Stimulated activated CD8-positive, alpha-beta memory T cell treated with anti-CD3 and anti-CD28 coated beads, Interleukin-7, amount 100 ng/mL, for 48 hours (primary cell): ENCODE measurements at regions not wholly inside any gene's neighbourhood (a gene's known extent, or its start where the extent isn't known, plus 50 kb on each side); places are given as distances from the start of the nearest gene placed in this dataset.
"Not testable (repeated sequence)": the region's sequence is repeated elsewhere in the genome, so short reads cannot be mapped to it uniquely, and the experiment has no call there.

Experiments used
- DNase-seq, 2 donors: peaks; one replicate each; pipeline ENCODE4 v3.0.0-alpha.2; 2020; ENCODE audit warnings: low read depth in 1 of 2; ENCODE audit errors: extremely low read depth in 1 of 2

DNA sequence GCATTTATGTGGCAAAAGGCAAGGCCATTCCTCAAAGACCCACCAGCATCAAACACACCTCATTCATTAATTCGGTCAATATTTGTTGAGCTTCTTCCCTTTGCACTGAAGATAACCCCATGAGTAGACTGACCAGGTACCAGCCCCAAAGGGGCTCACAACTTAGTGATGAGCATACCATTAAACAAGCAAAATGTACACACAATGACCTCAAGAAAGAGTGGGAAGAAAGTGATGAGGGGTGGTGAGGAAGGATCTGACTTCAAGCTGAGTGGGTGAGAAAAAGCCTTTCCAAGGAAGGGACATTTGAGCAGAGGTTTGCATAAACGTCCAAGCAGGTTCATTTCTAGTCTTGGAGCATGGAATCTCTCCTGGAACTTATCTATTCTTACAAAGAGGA lies 562.5 kb downstream of the TOX3 start:
- no peak for DNase-seq

DNA sequence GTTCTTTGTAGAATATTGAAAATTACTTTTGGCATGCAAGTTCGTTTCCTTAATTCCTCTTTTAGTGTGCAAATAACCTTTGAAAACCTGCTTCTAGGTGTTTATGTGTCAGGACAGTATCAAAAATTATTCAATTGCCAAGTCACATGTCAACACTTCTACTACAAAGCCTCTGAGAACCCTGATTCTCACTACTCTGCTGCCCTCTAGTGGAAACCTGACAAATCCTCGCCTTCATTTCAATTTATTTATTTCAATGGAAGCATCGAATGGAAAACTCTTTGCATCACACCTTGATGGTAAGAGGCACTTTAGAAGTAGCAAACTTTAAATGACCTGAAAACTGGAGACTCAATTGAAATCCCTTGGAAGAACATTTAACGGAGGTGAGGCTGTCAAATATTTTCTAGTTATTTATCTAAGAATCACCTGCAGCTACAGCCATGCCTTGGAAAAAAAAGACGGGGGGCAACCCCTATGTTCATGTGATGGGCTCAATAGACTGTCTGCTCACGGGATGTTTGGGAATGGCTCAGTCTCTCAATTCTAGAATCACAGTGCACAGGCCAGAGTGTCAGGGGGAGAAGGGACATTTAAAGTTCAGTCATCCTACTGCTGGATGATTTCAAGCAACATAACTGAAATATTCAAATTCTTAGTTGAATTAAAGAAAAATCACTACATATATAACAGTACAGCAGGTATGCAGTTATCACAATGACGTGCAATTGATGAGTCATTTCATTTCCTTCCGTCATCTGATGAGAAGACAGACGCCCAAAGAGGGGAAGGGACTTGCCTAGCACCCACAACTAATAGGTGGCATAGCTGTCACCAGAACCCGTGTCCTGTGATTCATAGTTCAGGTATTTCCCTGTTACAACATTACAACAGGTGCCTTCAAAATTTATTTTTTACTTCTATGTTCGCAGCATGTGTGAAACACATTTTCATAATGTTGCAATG lies 563.9 kb downstream of the TOX3 start:
- DNase-seq, result peak in 1 of 2 donors; percentile 3

DNA sequence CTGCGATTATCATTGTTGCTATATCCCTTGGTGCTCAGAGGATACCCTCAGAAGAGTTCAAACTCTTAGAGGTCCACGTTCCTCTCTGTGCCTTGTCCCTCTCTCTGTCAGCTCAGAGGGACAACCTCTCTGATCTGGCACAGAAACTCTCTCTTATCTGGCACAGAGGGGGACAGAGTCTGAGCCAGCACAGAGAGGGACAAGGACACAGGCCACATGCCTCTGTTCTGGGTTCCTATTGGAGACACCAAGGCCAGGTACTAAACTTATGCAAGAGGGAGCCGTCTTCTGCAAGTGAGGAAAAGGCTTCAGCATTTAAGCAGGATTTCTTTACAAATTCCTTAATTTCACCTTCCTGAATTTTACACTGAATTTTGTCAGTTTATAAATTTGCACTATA lies 565.2 kb downstream of the TOX3 start:
- DNase-seq, result no peak

DNA sequence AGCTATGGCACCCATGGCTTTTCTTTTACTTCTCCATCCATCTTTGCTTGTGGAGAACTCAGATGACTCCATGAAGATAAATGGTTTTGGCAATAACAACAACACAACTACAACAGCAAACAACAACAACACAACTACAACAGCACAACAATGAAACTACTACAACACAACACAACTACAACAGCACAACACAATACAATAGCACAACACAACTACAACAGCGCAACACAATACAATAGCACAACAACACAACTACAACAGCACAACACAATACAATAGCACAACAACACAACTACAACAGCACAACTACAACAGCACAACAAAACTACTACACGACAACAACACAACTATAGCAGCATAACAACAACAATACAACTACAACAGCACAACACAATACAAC lies 569.4 kb downstream of the TOX3 start:
- not testable (repeated sequence) for DNase-seq

DNA sequence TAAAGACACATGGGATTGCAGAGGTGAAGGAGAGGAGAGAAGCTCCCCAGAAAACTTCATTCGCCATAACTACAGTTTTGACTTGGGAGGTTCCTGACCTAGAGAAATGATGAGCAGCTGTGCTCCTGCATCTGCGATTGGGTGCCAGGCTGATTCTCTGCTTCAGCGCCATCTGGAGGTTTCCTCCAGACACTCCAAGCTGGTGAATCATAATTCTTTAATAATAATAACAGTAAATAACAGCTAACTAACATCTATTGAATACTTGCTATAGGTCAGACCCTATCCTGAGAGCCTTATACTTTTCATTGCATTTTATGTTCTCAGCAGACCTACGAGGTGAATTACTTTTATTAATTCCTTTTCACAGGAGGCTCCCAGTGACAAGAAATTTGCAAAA lies 575.8 kb downstream of the TOX3 start:
- DNase-seq, result no peak

DNA sequence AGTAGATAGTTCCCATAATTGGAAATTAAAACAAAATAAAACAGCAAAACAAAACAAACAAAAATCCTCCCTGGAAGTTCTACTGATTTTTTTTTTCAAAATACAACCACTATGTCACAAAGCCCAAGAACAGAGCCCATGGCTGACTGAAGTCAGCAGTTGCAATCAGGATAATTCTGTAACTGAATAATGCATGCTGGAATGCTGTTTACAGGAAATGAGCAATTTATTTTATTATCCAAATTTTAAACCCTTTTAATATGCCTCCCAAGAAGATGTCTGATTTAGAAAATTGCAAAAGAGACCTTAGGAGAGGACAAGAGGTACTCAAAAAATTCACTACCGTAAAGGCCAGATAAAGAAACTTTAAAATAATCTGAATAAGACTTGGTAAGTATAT lies 578.2 kb downstream of the TOX3 start:
- DNase-seq, result no peak

DNA sequence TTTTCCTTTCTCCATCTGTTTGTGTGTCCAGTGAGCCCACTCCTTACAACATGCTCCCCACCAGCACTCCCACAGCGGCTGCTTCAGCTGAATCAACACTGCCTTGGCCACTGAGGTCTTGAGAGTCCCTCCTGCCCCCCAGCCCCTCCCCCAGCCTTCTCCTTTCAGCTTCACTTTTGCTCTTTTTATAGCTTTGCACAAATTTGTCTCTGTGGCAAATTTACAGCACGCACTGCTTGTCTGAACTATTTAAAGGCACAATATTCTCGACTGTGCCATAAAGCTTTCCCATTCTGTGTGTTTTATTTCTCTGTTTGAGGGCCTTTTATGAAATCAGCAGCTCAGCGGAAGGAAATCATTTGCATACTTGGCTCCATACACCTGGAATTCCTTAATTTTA lies 579.3 kb downstream of the TOX3 start:
- DNase-seq, result no peak

DNA sequence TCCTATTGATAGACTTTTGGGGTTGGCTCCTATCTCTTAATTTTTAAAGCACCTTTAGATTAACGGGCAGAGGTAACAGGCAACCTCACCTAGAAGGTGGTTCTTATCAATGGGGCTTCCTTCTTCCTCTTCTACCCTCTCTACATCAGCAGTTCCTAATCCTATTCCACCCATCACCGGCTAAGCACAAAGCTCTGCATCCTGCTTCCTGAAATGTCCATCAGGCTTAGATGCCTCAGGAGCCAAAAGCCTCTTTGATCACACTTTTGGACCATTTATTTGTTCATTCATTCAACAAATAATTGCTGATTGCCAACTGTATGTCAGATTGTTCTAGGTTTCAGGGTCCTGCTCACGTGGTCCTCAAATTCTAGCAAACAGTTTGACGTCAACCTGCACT lies 586.0 kb downstream of the TOX3 start:
- DNase-seq, result no peak

DNA sequence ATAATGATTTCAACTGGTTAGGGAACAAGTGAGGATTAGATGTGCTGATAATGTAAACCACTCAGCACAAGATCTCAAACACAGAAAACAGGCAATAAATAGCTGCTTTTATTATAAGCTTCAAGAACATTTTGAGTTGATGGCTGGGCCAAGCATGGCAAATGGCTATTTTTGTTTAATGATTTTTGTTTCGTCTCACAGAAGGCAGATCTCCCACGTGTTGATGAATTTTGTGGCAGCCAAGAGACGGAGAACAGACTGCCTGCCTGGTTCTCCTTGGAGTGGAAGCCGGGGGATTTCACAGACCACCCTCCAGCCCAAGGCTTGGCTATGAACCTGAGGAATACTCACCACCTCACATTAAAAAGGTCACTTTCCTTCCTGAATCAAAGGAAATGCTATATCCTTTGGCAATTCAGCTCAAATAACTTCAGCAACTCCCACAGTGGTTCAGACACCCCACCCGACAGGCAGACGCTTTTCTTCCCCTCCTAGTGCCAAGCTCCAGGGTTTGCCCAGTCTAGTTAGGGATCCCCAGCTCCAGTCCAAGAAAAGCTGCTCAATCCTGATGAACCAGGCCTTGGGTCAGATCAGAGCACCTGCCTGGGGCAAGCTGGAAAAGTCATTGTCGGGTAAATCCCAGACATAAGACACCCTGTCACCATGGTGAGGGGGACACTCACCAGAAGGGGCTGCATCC lies 593.5 kb downstream of the TOX3 start:
- no peak for DNase-seq

DNA sequence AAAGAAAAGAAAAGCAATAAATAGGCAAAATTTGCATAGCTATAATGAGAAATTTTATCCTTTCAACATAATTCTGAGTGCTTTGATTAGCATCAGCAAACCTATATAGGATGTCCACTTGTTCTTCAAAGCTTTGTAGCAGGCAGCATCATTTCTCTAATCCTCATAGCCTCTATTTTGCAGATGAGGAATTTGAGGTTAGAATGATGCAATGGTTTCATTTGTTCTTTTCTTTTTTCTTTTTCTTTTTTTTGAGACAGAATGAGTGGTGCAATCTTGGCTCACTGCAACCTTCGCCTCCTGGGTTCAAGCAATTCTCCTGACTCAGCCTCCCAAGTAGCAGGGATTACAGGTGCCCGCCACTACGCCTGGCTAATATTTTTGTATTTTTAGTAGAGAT lies 594.4 kb downstream of the TOX3 start:
- no peak for DNase-seq

DNA sequence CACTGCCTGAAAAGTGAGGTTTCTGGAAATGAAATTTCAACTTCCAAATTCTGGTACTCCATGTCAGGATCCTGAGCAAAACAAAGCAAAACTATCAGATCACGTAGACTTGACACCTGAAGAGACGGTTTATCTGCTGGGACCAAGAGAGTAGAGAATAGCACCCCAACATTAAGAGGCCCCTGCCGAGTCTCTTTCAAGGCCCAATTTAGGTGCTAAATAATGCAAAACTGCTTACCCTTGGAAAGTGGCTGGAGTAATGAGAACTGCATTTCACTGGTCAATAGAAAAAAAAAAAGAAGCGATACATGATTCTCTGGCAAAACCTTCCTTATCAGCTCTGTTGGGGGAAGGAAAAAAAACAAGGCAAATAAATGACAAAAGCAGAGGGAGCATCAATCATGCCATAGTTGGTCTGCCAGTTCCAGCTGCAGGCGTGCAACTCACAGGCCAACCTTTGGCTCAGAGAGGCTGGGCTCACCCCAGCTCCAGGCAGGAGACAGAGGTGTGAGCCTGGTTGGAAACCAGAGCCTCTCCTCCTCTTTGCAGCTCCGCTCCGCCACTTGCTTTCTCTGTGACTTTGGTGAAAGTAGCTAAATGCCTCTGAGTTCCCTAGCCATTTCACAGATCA lies 595.2 kb downstream of the TOX3 start:
- DNase-seq, result no peak

DNA sequence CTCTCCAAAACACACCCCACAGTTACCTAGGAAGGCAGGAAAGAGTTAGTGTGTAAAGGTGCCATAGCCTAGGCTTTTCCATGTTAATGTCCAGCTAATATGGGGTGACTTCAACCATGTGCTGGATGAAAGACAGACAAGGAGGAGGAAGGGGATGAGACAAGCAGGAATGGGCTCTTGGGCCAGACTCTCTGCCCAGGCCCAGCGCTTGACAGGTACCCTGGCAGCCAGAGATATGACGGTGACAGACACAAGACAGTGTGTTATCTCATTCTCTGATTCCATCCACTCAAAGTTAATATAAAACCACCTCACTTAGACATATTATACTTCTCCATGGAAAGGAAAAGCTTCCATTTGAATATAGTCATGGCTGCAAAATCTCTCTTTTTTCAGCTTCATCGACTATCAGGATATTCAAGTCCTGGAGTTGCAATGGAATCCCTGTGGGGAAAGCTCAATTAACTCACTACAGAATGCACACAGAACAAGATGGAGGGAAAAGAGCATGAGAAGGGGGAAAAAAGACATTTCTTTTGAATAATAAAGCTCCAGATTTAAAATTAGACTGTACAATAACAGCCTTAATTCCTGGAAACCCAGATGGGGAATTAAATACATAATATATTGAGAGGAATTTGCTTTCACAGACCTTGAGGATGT lies 596.7 kb downstream of the TOX3 start:
- DNase-seq, result no peak

DNA sequence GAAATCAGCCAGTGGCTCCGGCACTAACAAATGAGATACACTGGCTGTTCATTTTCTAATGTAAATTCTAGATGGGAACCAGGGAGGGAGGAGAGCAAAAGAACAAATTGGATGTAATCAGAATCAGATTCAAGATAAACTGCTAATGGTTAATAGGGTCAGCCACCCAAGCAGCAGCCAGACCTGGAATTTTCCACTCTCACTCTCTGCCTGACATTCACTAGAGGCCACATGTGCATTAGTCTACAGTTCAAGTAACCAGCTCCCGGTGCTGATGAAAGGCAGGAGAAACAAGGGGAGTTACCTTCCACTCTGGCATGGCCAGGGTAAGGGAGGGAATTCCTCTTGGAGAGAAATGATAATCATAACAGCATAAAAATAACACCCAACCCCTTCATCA lies 597.7 kb downstream of the TOX3 start:
- no peak for DNase-seq

DNA sequence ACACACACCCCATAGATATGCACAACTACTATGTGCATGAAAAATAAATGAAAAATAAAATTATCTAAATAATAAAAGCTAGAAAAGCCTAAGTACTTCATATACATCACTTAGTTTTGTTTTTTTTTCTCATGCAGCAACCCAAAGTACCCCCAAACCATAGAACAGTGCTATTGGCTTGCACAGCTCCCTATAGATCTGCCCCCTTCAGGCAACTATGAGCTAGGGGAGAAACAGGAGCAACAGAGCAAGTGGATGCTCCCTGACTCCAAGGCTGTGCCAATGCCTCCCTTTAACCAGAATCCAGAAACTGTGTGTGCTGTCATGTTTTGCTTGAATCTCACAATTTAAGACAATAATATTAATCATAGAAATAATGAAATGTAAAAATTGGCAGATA lies 605.5 kb downstream of the TOX3 start:
- no peak for DNase-seq

DNA sequence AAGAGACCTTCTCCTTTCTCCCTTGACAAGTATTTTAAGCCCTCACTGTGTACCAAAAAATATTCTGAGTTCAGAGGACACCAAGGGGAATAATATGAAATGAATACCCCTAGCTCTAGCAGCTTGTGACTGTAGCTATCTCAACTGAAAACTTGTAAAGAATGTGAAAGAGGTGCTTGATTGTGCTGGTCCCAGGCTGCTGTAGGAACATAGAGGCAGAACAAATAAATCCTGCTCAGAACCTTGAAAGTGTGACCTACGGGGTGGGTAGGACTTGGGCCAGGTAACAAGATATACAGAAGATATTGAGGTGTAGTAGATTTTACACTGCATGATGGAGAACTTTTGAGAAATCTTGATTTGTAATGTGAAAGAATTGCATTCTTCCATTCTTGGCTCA lies 606.8 kb downstream of the TOX3 start:
- DNase-seq, result no peak

DNA sequence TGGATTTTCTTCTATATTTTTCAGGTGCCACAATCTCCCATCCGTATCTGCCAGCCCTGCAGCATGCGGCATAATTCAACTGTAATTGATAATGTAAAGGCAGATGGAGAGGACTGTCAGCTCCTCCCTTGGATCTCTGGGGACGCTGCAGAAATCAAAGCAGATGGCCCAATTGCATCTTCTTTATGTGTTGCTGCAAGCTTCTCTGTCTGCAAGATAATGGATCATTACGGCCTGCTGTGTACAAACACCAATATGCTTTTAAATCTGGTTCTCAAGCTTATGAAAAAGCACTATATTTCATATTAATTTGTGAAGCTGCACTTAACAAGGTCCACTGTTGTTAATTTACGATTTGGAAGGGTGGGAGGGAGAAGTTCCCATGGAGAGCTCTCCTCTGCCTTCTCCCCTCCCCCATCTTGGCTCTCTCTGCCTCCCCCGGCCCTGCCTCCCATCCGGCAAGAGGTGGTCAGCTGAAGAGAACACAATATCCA lies 607.5 kb downstream of the TOX3 start:
- DNase-seq, result no peak

DNA sequence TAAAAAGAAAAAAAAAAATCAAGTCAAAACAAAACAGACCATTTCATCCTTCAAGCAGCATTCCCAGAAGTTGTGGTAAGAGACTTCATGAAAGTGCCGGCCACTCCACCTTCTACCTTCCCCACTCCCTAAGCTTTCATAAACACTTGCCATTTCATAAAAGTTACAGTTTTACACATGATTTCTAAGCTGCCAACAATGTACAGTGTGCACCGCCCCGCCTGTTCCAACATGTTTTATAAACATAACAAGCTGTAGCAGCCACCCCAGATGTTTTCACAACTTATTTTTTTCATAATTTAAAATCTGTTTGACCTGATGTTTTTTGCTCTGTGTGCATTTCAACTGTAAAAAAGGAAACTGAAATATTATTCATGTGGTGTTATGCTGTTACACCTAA lies 608.1 kb downstream of the TOX3 start:
- no peak for DNase-seq

DNA sequence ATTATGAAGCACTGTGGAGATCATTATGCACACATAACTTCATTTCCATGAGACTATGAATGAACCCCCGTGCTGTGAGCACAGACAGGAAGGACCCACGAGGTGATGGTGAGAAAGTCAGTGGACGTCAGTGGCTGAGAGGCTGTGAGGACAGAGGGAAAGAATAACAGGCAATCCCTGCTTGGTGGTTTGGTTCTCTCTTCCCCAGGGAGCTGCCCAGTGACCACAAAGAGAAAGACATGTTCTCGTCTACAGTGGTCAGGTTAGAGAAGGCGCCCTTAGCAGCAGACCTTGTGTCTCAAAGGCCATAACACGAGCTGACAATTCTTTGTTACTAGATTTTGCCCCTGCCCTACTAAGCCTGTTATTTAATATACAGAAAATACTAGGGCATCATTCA lies 609.2 kb downstream of the TOX3 start:
- no peak for DNase-seq

DNA sequence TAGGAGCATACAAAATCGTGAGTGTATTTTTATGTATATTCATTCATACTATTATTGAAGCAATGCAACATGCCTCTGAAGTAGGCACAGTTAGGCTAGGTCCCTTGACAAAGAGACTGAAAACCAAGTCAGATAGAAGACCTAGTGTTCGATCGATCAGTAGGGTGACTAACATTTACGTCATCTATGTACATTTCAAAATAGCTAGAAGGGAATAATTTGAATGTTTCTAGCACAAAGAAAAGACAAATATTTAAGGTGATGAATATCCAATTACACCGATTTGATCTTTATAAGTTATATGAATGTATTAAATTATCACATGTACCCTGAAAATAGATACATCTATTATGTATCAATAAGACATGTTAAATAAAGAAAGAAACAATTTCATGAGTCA lies 610.1 kb downstream of the TOX3 start:
- DNase-seq, result no peak

DNA sequence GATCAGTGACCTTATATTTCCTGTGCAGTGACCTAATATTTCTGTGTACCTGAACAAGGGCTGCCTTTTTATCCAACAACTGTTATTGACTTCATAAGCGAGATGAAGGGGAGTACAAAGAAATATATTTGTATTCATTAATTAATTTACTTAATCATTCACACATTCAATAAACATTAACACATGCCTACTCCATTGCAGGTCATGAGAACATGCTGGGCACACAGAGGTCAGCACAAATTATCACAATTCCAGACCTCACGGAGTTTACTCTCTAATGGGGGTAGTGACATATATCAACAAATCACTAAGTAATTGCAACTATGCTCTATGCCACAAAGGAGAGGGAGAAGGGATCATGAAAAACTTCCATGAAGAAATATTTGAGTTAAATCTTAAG lies 614.6 kb downstream of the TOX3 start:
- no peak for DNase-seq

DNA sequence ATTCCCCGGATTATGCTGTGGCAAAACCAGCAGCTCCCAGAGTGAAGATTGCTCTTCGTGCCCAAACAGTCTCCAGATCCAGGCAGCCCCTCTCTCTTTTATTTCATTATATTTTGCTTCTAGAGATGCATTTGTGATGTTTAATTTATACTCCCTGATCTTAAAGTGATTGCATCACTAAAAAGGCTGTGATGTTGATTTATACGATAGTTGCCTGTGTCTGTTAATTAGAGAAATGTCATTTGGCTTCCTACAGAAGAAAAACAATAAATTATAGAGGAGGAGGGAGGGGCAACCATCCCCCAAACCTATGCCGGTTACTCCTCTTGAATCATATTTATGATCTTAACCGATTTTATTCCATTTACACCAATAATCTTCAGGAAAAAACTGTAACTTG lies 615.3 kb downstream of the TOX3 start:
- DNase-seq, result no peak
